Suprapubic skin (tissue), 4 donors: ENCODE measurements at regions not wholly inside any gene's neighbourhood (a gene's known extent, or its start where the extent isn't known, plus 50 kb on each side); places are given as distances from the start of the nearest gene placed in this dataset.

Experiments used
- EP300 ChIP-seq: sonication (generic); formaldehyde crosslinking; IDR thresholded peaks from one replicate; pipeline ENCODE4 v1.6.1; 2017; ENCODE audit warnings: antibody characterized with exemption
- POLR2A ChIP-seq, 2 donors: fragments of 450-650 bp; IDR thresholded peaks; one replicate each; pipeline ENCODE4 v1.6.1; 2017; ENCODE audit warnings: antibody characterized with exemption in 2 of 2, mild to moderate bottlenecking in 2 of 2, moderate library complexity in 2 of 2
- POLR2AphosphoS5 ChIP-seq, 3 donors: sonication (generic); formaldehyde crosslinking; IDR thresholded peaks; one replicate each; pipeline ENCODE4 v1.6.1; 2017; ENCODE audit warnings: antibody characterized with exemption in 3 of 3
- TF ChIP-seq, protein P1 (sequence below), 2 donors: fragments of 200-600 bp in 1 of 2; fragments of 450-650 bp in 1 of 2; sonication (generic) in 1 of 2; IDR thresholded peaks; one replicate each; pipeline ENCODE4 v1.5.1; 2016 to 2019; ENCODE audit warnings: antibody characterized with exemption in 2 of 2, mild to moderate bottlenecking in 1 of 2, moderate library complexity in 1 of 2

DNA sequence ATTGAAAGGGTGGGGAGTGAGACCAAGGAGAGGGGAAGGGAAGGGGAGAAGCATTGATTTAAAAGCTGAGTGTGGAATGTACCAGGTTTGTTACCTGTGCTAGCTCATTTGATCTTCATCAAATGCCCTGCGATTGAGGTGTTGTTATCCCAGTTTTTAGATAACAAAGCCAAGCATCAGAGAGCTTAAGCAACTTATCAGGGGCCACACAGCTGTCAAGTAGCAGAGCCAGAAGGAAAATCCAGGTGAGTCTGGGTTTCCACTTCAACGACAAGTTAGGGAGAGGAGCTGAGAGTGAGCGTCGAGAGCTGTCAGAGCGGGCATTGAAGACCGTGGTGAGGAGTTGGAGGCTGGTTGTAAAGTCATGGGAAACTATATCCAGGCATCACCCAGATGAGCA is 146.9 kb upstream of the IRF2BP2 start:
- TF ChIP-seq, protein P1, sequence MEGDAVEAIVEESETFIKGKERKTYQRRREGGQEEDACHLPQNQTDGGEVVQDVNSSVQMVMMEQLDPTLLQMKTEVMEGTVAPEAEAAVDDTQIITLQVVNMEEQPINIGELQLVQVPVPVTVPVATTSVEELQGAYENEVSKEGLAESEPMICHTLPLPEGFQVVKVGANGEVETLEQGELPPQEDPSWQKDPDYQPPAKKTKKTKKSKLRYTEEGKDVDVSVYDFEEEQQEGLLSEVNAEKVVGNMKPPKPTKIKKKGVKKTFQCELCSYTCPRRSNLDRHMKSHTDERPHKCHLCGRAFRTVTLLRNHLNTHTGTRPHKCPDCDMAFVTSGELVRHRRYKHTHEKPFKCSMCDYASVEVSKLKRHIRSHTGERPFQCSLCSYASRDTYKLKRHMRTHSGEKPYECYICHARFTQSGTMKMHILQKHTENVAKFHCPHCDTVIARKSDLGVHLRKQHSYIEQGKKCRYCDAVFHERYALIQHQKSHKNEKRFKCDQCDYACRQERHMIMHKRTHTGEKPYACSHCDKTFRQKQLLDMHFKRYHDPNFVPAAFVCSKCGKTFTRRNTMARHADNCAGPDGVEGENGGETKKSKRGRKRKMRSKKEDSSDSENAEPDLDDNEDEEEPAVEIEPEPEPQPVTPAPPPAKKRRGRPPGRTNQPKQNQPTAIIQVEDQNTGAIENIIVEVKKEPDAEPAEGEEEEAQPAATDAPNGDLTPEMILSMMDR (IDR thresholded peaks at IDR 0.05), result no peak
- no peak for TF ChIP-seq EP300
- TF ChIP-seq POLR2A (IDR thresholded peaks at IDR 0.05), result no peak
- no peak for TF ChIP-seq POLR2AphosphoS5 (IDR thresholded peaks at IDR 0.05)
